H9 (cell line): ENCODE measurements at regions not wholly inside any gene's neighbourhood (a gene's known extent, or its start where the extent isn't known, plus 50 kb on each side); places are given as distances from the start of the nearest gene placed in this dataset.

Source experiments
- DNase-seq: peaks from one replicate; pipeline ENCODE4 v3.0.0-alpha.2; 2017
- H2AFZ ChIP-seq: one replicate; pipeline ENCODE4 v1.6.1; 2013; ENCODE audit warnings: mild to moderate bottlenecking, low read length, control low read depth, moderate library complexity
- H2AK5ac ChIP-seq: 2 replicates; pipeline ENCODE4 v1.6.1; 2013; ENCODE audit warnings: low read length, control low read depth, mixed read lengths; ENCODE audit not compliant: insufficient read length
- H2BK120ac ChIP-seq: one replicate; pipeline ENCODE4 v1.6.1; 2013; ENCODE audit warnings: low read depth, mild to moderate bottlenecking, low read length, control low read depth, inconsistent platforms; ENCODE audit not compliant: poor library complexity, severe bottlenecking
- H2BK12ac ChIP-seq: 2 replicates; pipeline ENCODE4 v1.6.1; 2013; ENCODE audit warnings: low read length, control low read depth, mixed read lengths, low read depth; ENCODE audit not compliant: insufficient read length
- H2BK15ac ChIP-seq: 2 replicates; pipeline ENCODE4 v1.6.1; 2013; ENCODE audit warnings: low read depth, low read length, control low read depth
- H2BK20ac ChIP-seq: one replicate; pipeline ENCODE4 v1.6.1; 2013; ENCODE audit warnings: low read depth, mild to moderate bottlenecking, low read length, control low read depth, inconsistent platforms; ENCODE audit not compliant: poor library complexity, severe bottlenecking
- H2BK5ac ChIP-seq: 2 replicates; pipeline ENCODE4 v1.6.1; 2013; ENCODE audit warnings: low read length, control low read depth, mixed read lengths; ENCODE audit not compliant: insufficient read length
- H3K14ac ChIP-seq: 2 replicates; pipeline ENCODE4 v1.6.1; 2013; ENCODE audit warnings: low read length, control low read depth; ENCODE audit not compliant: insufficient read depth
- H3K18ac ChIP-seq: 2 replicates; pipeline ENCODE4 v1.6.1; 2013; ENCODE audit warnings: low read depth, mild to moderate bottlenecking, mixed read lengths, low read length, control low read depth; ENCODE audit not compliant: insufficient read length
- H3K23ac ChIP-seq: 2 replicates; pipeline ENCODE4 v1.6.1; 2013; ENCODE audit warnings: low read length, control low read depth, mixed read lengths, low read depth; ENCODE audit not compliant: insufficient read length
- H3K23me2 ChIP-seq: 2 replicates; pipeline ENCODE4 v1.6.1; 2013; ENCODE audit warnings: low read depth, mild to moderate bottlenecking, mixed read lengths, low read length, control low read depth; ENCODE audit not compliant: insufficient read length, poor library complexity, severe bottlenecking
- H3K27ac ChIP-seq: 2 replicates; pipeline ENCODE4 v1.5.1; 2013; ENCODE audit warnings: low read length, control low read depth, mixed read lengths, low read depth; ENCODE audit not compliant: insufficient read length
- H3K27me3 ChIP-seq: 2 replicates; pipeline ENCODE4 v1.6.1; 2013; ENCODE audit warnings: low read length, control low read depth, inconsistent platforms; ENCODE audit not compliant: insufficient read depth
- H3K4ac ChIP-seq: 2 replicates; pipeline ENCODE4 v1.6.1; 2013; ENCODE audit warnings: low read depth, mild to moderate bottlenecking, control low read depth, inconsistent platforms, low read length, moderate library complexity
- H3K4me1 ChIP-seq: 2 replicates; pipeline ENCODE4 v1.6.1; 2013; ENCODE audit warnings: low read length, control low read depth, inconsistent platforms; ENCODE audit not compliant: insufficient read depth
- H3K4me2 ChIP-seq: 2 replicates; pipeline ENCODE4 v1.6.1; 2013; ENCODE audit warnings: low read length, control low read depth, mixed read lengths; ENCODE audit not compliant: insufficient read length, insufficient read depth
- H3K56ac ChIP-seq: 2 replicates; pipeline ENCODE4 v1.6.1; 2013; ENCODE audit warnings: low read depth, mild to moderate bottlenecking, mixed read lengths, low read length, control low read depth; ENCODE audit not compliant: insufficient read length
- H3K79me1 ChIP-seq: 2 replicates; pipeline ENCODE4 v1.6.1; 2013; ENCODE audit warnings: low read depth, mild to moderate bottlenecking, moderate library complexity, low read length, control low read depth, inconsistent platforms; ENCODE audit not compliant: insufficient read depth, poor library complexity, severe bottlenecking
- H3K79me2 ChIP-seq: 2 replicates; pipeline ENCODE4 v1.6.1; 2013; ENCODE audit warnings: low read length, control low read depth, inconsistent platforms; ENCODE audit not compliant: insufficient read depth
- H3K9ac ChIP-seq: 2 replicates; pipeline ENCODE4 v1.6.1; 2013; ENCODE audit warnings: low read length, control low read depth, mixed read lengths; ENCODE audit not compliant: insufficient read length; ENCODE audit errors: extremely low read depth
- H3K9me3 ChIP-seq: one replicate; pipeline ENCODE4 v1.6.1; 2013; ENCODE audit warnings: low read depth, low read length, inconsistent platforms; ENCODE audit not compliant: control insufficient read depth
- H3T11ph ChIP-seq: one replicate; pipeline ENCODE4 v1.6.1; 2013; ENCODE audit warnings: mild to moderate bottlenecking, low read length, control low read depth, inconsistent platforms
- H4K20me1 ChIP-seq: one replicate; pipeline ENCODE4 v1.6.1; 2013; ENCODE audit not compliant: control insufficient read depth, insufficient read length, insufficient read depth
- H4K5ac ChIP-seq: 2 replicates; pipeline ENCODE4 v1.6.1; 2013; ENCODE audit warnings: low read depth, mild to moderate bottlenecking, mixed read lengths, low read length, control low read depth; ENCODE audit not compliant: insufficient read length
- H4K8ac ChIP-seq: replicated peaks from 2 replicates; pipeline ENCODE4 v1.6.1; 2013; ENCODE audit warnings: low read length, control low read depth, mixed read lengths, low read depth; ENCODE audit not compliant: insufficient read length
- H4K91ac ChIP-seq: 2 replicates; pipeline ENCODE4 v1.6.1; 2013; ENCODE audit warnings: low read depth, mild to moderate bottlenecking, moderate library complexity, mixed read lengths, low read length, control low read depth; ENCODE audit not compliant: insufficient read length
- H3K27ac Mint-ChIP-seq, 3 experiments: 2 replicates in 2 of 3; 3 replicates in 1 of 3; pipeline ENCODE4 v1.8.0; 2020 to 2021; ENCODE audit warnings: mixed read lengths in 3 of 3, mild to moderate bottlenecking in 1 of 3, moderate library complexity in 1 of 3
- H3K27me3 Mint-ChIP-seq: 2 replicates; pipeline ENCODE4 v1.8.0; 2021; ENCODE audit warnings: low read depth, mild to moderate bottlenecking, moderate library complexity, mixed read lengths
- H3K36me3 Mint-ChIP-seq, 3 experiments: 2 replicates in 2 of 3; 3 replicates in 1 of 3; pipeline ENCODE4 v1.8.0; 2020 to 2021; ENCODE audit warnings: low read depth in 3 of 3, mixed read lengths in 3 of 3; ENCODE audit not compliant: insufficient read depth in 1 of 3
- H3K4me1 Mint-ChIP-seq, 2 experiments: 2 replicates each; pipeline ENCODE4 v1.8.0; 2020; ENCODE audit warnings: mixed read lengths in 2 of 2
- H3K4me3 Mint-ChIP-seq, 2 experiments: 2 replicates in 1 of 2; 3 replicates in 1 of 2; pipeline ENCODE4 v1.8.0; 2020 to 2021; ENCODE audit warnings: mild to moderate bottlenecking in 2 of 2, mixed read lengths in 2 of 2, moderate library complexity in 1 of 2
- H3K9me3 Mint-ChIP-seq, 2 experiments: 2 replicates in 1 of 2; 3 replicates in 1 of 2; pipeline ENCODE4 v1.8.0; 2020; ENCODE audit warnings: mild to moderate bottlenecking in 2 of 2, mixed read lengths in 2 of 2, moderate library complexity in 1 of 2
- CTCF ChIP-seq: fragments of 200-600 bp; sonication (generic); conservative IDR thresholded peaks from 3 replicates; pipeline ENCODE4 v1.8.0; 2021; ENCODE audit warnings: antibody characterized with exemption, mild to moderate bottlenecking
- WGBS: extraction: QIAGEN DNeasy Blood & Tissue Kit; methylation state at CpG from one replicate; pipeline ENCODE4 v1.1.7; 2013; ENCODE audit warnings: missing lambda C conversion rate, low lambda C conversion rate, mixed read lengths; ENCODE audit not compliant: insufficient read length; ENCODE audit errors: extremely low coverage; 5-methylcytosine and 5-hydroxymethylcytosine counted together

GRCh38 chr11:24375931-24376330 is 120.9 kb upstream of the LUZP2 start:
- Histone ChIP-seq H3K56ac (no peak overlapping the region), H4K91ac (no peak overlapping the region), H2AK5ac (no peak overlapping the region), H3K9ac (no peak overlapping the region), H4K8ac (no peak overlapping the region), H2BK120ac (no peak overlapping the region), H3K9me3 (no peaks in the 10 kb centered on the region), H3K4ac (no peak overlapping the region), H3K23ac (no peak overlapping the region), H4K20me1 (no peaks in the 10 kb centered on the region), H3K27ac (no peak overlapping the region), H3K27me3 (no peaks in the 10 kb centered on the region), H3K79me1 (no peaks in the 10 kb centered on the region), H2BK5ac (no peak overlapping the region), H3K4me2 (no peak overlapping the region), H3T11ph (no peak overlapping the region), H3K18ac (no peak overlapping the region), H2BK12ac (no peak overlapping the region), H2BK20ac (no peak overlapping the region), H2BK15ac (no peak overlapping the region), H2AFZ (no peak overlapping the region), H3K23me2 (no peaks in the 10 kb centered on the region), H4K5ac (no peak overlapping the region), H3K4me1 (no peaks in the 10 kb centered on the region), H3K14ac (no peak overlapping the region), H3K79me2 (no peaks in the 10 kb centered on the region)
- TF ChIP-seq CTCF, result no peak
- no peaks in the 10 kb centered on the region for H3K9me3 Mint-ChIP-seq
- H3K4me1 Mint-ChIP-seq, result peaks cover 10 to 12% of the 10 kb centered on the region in 2 experiments
- no CpG with 5 or more reads among the region's 3 CpGs for WGBS
- no peak overlapping the region for H3K27ac Mint-ChIP-seq
- no peak for DNase-seq
- no peaks in the 10 kb centered on the region for H3K36me3 Mint-ChIP-seq
- no peak overlapping the region for H3K4me3 Mint-ChIP-seq
- no peaks in the 10 kb centered on the region for H3K27me3 Mint-ChIP-seq
